Right lobe of liver (tissue), 4 donors: ENCODE measurements at regions not wholly inside any gene's neighbourhood (a gene's known extent, or its start where the extent isn't known, plus 50 kb on each side); places are given as distances from the start of the nearest gene placed in this dataset.

Experiments used
- POLR2A ChIP-seq: fragments of 450-650 bp; IDR thresholded peaks from one replicate; pipeline ENCODE4 v1.6.1; 2017; ENCODE audit warnings: antibody characterized with exemption, mild to moderate bottlenecking
- TF ChIP-seq, protein P1 (sequence below), 4 donors: fragments of 200-600 bp in 3 of 4; fragments of 450-650 bp in 1 of 4; IDR thresholded peaks; one replicate each; pipeline versions ENCODE4 v1.5.1 to v1.8.0; 2016 to 2022; ENCODE audit warnings: antibody characterized with exemption in 4 of 4, mild to moderate bottlenecking in 2 of 4
- donor health status: DM: no; HTN: no; CAD: no.
- donor health status: DM: no; HTN: no; CAD: no.
- donor health status: DM: no; HTN: yes; CAD: no.

DNA sequence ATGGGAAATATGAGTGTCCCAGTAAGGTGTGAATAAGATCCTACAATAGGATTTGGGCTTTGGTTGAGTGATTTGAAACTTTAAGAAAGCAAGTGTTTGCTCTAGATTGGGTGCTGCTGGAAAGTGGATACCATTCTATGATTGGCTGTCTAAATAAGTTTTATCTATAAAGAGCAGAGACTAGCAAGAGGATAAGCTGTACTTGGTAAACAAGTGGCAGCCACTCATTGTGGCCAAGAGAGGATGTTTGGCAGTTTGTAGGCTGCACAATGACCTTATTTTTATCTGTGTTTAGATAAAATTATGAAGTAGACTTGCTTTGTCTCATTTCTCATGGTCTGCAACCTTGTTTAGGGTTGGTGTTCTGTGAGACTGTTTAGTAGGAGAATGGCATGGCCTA lies 341.6 kb upstream of the PIK3R1 start:
- TF ChIP-seq, protein P1, sequence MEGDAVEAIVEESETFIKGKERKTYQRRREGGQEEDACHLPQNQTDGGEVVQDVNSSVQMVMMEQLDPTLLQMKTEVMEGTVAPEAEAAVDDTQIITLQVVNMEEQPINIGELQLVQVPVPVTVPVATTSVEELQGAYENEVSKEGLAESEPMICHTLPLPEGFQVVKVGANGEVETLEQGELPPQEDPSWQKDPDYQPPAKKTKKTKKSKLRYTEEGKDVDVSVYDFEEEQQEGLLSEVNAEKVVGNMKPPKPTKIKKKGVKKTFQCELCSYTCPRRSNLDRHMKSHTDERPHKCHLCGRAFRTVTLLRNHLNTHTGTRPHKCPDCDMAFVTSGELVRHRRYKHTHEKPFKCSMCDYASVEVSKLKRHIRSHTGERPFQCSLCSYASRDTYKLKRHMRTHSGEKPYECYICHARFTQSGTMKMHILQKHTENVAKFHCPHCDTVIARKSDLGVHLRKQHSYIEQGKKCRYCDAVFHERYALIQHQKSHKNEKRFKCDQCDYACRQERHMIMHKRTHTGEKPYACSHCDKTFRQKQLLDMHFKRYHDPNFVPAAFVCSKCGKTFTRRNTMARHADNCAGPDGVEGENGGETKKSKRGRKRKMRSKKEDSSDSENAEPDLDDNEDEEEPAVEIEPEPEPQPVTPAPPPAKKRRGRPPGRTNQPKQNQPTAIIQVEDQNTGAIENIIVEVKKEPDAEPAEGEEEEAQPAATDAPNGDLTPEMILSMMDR (IDR thresholded peaks at IDR 0.05) = no peak
- TF ChIP-seq POLR2A = no peak
